ENCODE measurements at regions not wholly inside any gene's neighbourhood (a gene's known extent, or its start where the extent isn't known, plus 50 kb on each side); places are given as distances from the start of the nearest gene placed in this dataset.
"Not testable (repeated sequence)": the region's sequence is repeated elsewhere in the genome, so short reads cannot be mapped to it uniquely, and the experiment has no call there.

GRCh38 chr13:59399513-59399912 is 764.2 kb downstream of the DIAPH3 start:
- Histone ChIP-seq H3K9me3 (ENCODE audit: severe bottlenecking) (no peaks in the 10 kb centered on the region), H3K4me3 (ENCODE audit: low read depth, low read length) (no peak overlapping the region), H3K27me3 (ENCODE audit: insufficient read depth, low read depth, severe bottlenecking) (no peaks in the 10 kb centered on the region), H3K36me3 (no peaks in the 10 kb centered on the region), H3K27ac (no peak overlapping the region)
- DNase-seq: no peak
- TF ChIP-seq CTCF (IDR thresholded peaks at IDR 0.05; ENCODE audit: low read depth, low read length): no peak

- TF ChIP-seq CTCF (IDR thresholded peaks at IDR 0.05; ENCODE audit: low read depth, low read length): no peak
- Histone ChIP-seq H3K4me3 (ENCODE audit: low read depth, low read length) (no peak overlapping the region), H3K9me3 (ENCODE audit: severe bottlenecking) (no peaks in the 10 kb centered on the region), H3K27me3 (ENCODE audit: insufficient read depth, low read depth, severe bottlenecking) (no peaks in the 10 kb centered on the region), H3K36me3 (no peaks in the 10 kb centered on the region), H3K27ac (no peak overlapping the region)
- no peak for DNase-seq
These were observed 759.4 kb downstream of the DIAPH3 start for GRCh38 chr13:59404331-59404730.

GRCh38 chr13:59407251-59407650 is 756.5 kb downstream of the DIAPH3 start:
- not testable (repeated sequence) for DNase-seq; H3K27ac ChIP-seq; H3K27me3 ChIP-seq (ENCODE audit: insufficient read depth, low read depth, severe bottlenecking); H3K9me3 ChIP-seq (ENCODE audit: severe bottlenecking); H3K4me3 ChIP-seq (ENCODE audit: low read depth, low read length); H3K36me3 ChIP-seq

- DNase-seq: no peak
- no peak overlapping the region for H3K4me3 ChIP-seq (ENCODE audit: low read depth, low read length)
- no peak overlapping the region for H3K27ac ChIP-seq
- H3K9me3 ChIP-seq (ENCODE audit: severe bottlenecking): no peaks in the 10 kb centered on the region
- no peak for TF ChIP-seq CTCF (IDR thresholded peaks at IDR 0.05; ENCODE audit: low read depth, low read length)
- H3K36me3 ChIP-seq: no peaks in the 10 kb centered on the region
- H3K27me3 ChIP-seq (ENCODE audit: insufficient read depth, low read depth, severe bottlenecking): no peaks in the 10 kb centered on the region
These were observed 755.0 kb downstream of the DIAPH3 start for GRCh38 chr13:59408738-59409137.

GRCh38 chr13:59409211-59409610 is 754.5 kb downstream of the DIAPH3 start:
- no peaks in the 10 kb centered on the region for H3K27me3 ChIP-seq (ENCODE audit: insufficient read depth, low read depth, severe bottlenecking)
- H3K27ac ChIP-seq: no peak overlapping the region
- H3K9me3 ChIP-seq (ENCODE audit: severe bottlenecking): no peaks in the 10 kb centered on the region
- peak; percentile 57 for DNase-seq
- no peaks in the 10 kb centered on the region for H3K36me3 ChIP-seq
- TF ChIP-seq CTCF (IDR thresholded peaks at IDR 0.05; ENCODE audit: low read depth, low read length): no peak
- no peak overlapping the region for H3K4me3 ChIP-seq (ENCODE audit: low read depth, low read length)

- no peak overlapping the region for H3K4me3 ChIP-seq (ENCODE audit: low read depth, low read length)
These were observed 754.0 kb downstream of the DIAPH3 start for GRCh38 chr13:59409634-59410200.

More at GRCh38 chr13:59409634-59410200, 754.0 kb downstream of the DIAPH3 start:
- H3K36me3 ChIP-seq: no peaks in the 10 kb centered on the region
- H3K9me3 ChIP-seq (ENCODE audit: severe bottlenecking): no peaks in the 10 kb centered on the region
- DNase-seq: no peak
- TF ChIP-seq CTCF (IDR thresholded peaks at IDR 0.05; ENCODE audit: low read depth, low read length): no peak
- no peaks in the 10 kb centered on the region for H3K27me3 ChIP-seq (ENCODE audit: insufficient read depth, low read depth, severe bottlenecking)
- no peak overlapping the region for H3K27ac ChIP-seq

Data from WERI-Rb-1 (cell line).